Gastroesophageal sphincter (tissue), 4 donors: ENCODE measurements at regions not wholly inside any gene's neighbourhood (a gene's known extent, or its start where the extent isn't known, plus 50 kb on each side); places are given as distances from the start of the nearest gene placed in this dataset.

Experiments used
- ATAC-seq: fragments of 150-250 bp; one replicate; pipeline ENCODE4 v1.9.1; 2016; ENCODE audit warnings: mild to moderate bottlenecking, moderate library complexity
- H3K27ac ChIP-seq, 4 donors: fragments of 200-600 bp; sonication (generic) in 3 of 4; 1 replicate in 3 of 4; 2 replicates in 1 of 4; pipeline ENCODE4 v1.5.1; 2016 to 2019
- H3K27me3 ChIP-seq: fragments of 200-600 bp; sonication (generic); one replicate; pipeline ENCODE4 v1.5.1; 2019
- H3K36me3 ChIP-seq, 2 donors: fragments of 200-600 bp; sonication (generic); one replicate each; pipeline ENCODE4 v1.5.1; 2019; ENCODE audit warnings: control low read depth in 1 of 2
- H3K4me1 ChIP-seq, 3 donors: fragments of 200-600 bp; sonication (generic); 1 replicate in 2 of 3; 2 replicates in 1 of 3; pipeline ENCODE4 v1.5.1; 2016 to 2019; ENCODE audit warnings: control low read depth in 2 of 3
- H3K4me3 ChIP-seq, 2 donors: fragments of 200-600 bp; sonication (generic); one replicate each; pipeline ENCODE4 v1.5.1; 2019; ENCODE audit warnings: mild to moderate bottlenecking in 1 of 2, moderate library complexity in 1 of 2
- H3K9me3 ChIP-seq, 3 donors: fragments of 200-600 bp; sonication (generic); one replicate each; pipeline ENCODE4 v1.5.1; 2017 to 2019; ENCODE audit warnings: control low read depth in 2 of 3
- EP300 ChIP-seq: sonication (generic); formaldehyde crosslinking; IDR thresholded peaks from one replicate; pipeline ENCODE4 v1.6.1; 2017; ENCODE audit warnings: antibody characterized with exemption, mild to moderate bottlenecking
- POLR2A ChIP-seq, 2 donors: fragments of 450-650 bp; IDR thresholded peaks; one replicate each; pipeline ENCODE4 v1.6.1; 2017; ENCODE audit warnings: antibody characterized with exemption in 2 of 2, mild to moderate bottlenecking in 2 of 2, moderate library complexity in 1 of 2
- POLR2AphosphoS5 ChIP-seq: sonication (generic); formaldehyde crosslinking; IDR thresholded peaks from one replicate; pipeline ENCODE4 v1.6.1; 2017; ENCODE audit warnings: antibody characterized with exemption
- WGBS, 2 donors: methylation state at CpG; one replicate each; pipeline ENCODE4 v1.1.5; 2018; ENCODE audit warnings: low coverage in 1 of 2; 5-methylcytosine and 5-hydroxymethylcytosine counted together
- TF ChIP-seq, protein P1 (sequence below), 4 experiments: fragments of 200-600 bp in 2 of 4; fragments of 450-650 bp in 2 of 4; sonication (generic) in 1 of 4; IDR thresholded peaks; one replicate each; pipeline ENCODE4 v1.5.1; 2017 to 2019; ENCODE audit warnings: antibody characterized with exemption in 4 of 4, mild to moderate bottlenecking in 2 of 4, moderate library complexity in 2 of 4

DNA sequence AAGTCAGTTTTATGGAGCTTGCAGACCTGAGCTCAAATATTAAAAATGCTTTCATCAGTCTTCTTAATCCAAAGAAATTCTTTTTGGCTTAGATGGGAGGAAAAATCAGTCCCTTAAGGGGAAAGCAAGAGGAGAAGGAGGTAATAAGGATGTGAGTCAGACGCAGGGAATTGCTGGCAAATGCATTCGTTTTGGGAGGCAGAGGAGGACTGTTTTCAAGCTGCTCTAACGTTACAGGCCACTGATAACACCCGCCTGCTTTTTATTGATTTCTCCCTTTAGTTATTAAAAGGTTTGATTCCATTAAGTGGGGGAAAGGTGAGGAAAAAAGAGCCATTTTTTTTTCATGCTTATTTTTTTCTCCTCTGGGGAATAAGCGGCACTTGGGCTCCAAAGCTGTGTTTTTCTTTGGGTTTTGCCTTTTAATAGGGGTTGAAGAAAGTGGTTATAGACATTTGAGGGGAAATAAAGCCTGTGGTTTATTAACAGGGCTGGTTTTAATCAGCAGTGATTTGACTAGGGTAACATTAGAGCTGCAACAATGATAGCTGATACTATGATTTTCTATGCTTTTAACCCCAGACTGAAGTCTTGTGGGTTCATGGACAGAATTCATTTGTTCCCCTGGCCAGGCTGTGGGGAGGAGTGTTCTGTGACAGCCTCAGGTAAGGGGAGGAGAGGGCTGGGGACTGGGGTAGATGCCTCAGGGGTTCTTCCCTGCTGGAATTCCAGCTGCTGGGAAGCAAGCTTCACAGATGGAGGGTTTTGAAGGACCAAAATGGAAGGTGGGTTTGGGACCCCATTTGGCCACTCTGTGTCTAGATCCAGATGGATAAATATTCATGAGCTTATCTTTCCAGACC, 225.2 kb downstream of the GAS1 start:
- Histone ChIP-seq H3K27ac (peak overlapping the region in 3 of 4 donors; percentile 71 to 73 (median 72)), H3K36me3 (no peaks in the 10 kb centered on the region), H3K9me3 (no peaks in the 10 kb centered on the region), H3K4me1 (peaks cover 0 to 28% (median 3%) of the 10 kb centered on the region in 3 donors), H3K4me3 (no peak overlapping the region), H3K27me3 (no peaks in the 10 kb centered on the region)
- TF ChIP-seq POLR2AphosphoS5, result peak; percentile 82
- TF ChIP-seq POLR2A (IDR thresholded peaks at IDR 0.05), result no peak
- TF ChIP-seq EP300, result no peak
- TF ChIP-seq, protein P1, sequence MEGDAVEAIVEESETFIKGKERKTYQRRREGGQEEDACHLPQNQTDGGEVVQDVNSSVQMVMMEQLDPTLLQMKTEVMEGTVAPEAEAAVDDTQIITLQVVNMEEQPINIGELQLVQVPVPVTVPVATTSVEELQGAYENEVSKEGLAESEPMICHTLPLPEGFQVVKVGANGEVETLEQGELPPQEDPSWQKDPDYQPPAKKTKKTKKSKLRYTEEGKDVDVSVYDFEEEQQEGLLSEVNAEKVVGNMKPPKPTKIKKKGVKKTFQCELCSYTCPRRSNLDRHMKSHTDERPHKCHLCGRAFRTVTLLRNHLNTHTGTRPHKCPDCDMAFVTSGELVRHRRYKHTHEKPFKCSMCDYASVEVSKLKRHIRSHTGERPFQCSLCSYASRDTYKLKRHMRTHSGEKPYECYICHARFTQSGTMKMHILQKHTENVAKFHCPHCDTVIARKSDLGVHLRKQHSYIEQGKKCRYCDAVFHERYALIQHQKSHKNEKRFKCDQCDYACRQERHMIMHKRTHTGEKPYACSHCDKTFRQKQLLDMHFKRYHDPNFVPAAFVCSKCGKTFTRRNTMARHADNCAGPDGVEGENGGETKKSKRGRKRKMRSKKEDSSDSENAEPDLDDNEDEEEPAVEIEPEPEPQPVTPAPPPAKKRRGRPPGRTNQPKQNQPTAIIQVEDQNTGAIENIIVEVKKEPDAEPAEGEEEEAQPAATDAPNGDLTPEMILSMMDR (IDR thresholded peaks at IDR 0.05), result no peak
- ATAC-seq, result peak; percentile 73
- 17% methylated on average over 5 of the region's 5 CpGs for WGBS, 2 donors

DNA sequence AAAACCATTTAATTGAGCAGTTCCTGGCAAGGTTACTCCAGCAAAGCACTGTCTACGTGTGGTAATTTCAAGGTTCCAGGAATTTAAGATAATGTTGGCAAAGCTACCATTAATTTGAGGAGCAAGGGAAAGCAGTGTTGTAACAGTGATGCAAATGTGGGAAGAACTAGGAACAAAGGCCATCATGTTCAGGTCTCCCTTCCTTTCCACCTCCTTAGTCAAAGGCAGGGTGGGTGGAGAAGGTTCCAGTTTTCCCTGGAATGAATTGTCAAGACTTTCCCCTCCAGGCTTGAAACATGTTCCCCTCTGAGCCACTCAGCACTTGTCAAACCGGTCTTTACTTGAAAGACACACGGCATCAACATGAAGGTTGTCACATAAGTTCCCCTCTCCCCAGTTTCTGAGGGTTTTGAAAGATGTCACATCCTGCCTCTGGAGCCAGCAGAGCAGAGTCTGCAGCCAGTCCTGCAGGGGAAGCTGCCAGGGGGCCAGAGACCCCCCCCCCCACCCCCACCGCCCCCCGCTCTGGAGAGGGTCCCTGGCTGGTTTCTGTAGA, 226.0 kb downstream of the GAS1 start:
- no peaks in the 10 kb centered on the region for H3K27me3 ChIP-seq
- peak; percentile 70 for ATAC-seq
- H3K27ac ChIP-seq, result peak overlapping the region in 3 of 4 donors; percentile 71 to 73 (median 72)
- H3K4me3 ChIP-seq, result no peak overlapping the region
- no peaks in the 10 kb centered on the region for H3K36me3 ChIP-seq
- TF ChIP-seq, protein P1 (IDR thresholded peaks at IDR 0.05), result no peak
- TF ChIP-seq POLR2AphosphoS5 (peak; percentile 71), POLR2A (IDR thresholded peaks at IDR 0.05) (no peak), EP300 (no peak)
- H3K4me1 ChIP-seq, result peaks cover 0 to 28% (median 3%) of the 10 kb centered on the region in 3 donors
- WGBS, 2 donors, result 31 to 50% methylated on average over 2 to 4 of the region's 5 CpGs
- H3K9me3 ChIP-seq, result no peaks in the 10 kb centered on the region

DNA sequence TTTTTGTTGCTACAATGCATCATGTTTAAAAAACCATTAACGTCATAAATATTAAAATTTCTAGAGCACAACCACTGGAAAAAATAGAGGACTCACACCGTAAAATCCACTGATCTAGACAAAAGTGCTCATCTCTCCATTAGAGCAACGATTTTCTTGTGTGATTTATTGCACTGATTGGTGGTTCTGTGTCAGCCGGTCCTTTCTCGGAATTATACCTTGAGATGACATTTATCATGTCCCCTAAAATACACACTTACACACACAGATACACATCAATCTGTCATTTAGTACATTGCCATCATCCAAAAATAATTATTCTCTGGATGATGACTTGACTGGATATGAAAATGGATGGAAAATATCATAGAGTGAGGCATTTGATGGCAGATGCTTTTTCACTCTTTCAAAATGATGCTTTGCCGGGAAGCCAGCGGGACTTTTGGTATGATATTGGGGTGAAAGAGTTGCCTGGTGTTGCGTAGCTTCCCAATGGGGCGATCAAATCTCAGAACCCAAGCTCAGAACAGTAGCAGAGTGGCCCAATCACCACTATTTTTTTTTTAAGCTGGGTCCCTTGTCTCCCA, 226.6 kb downstream of the GAS1 start:
- no peaks in the 10 kb centered on the region for H3K36me3 ChIP-seq
- no peak for ATAC-seq
- H3K4me1 ChIP-seq, result peaks cover 0 to 28% (median 3%) of the 10 kb centered on the region in 3 donors
- 91 to 93% methylated on average over 8 to 9 of the region's 9 CpGs for WGBS, 2 donors
- H3K27ac ChIP-seq, result peak overlapping the region in 2 of 4 donors; percentile 72 to 73
- no peaks in the 10 kb centered on the region for H3K27me3 ChIP-seq
- TF ChIP-seq, protein P1 (IDR thresholded peaks at IDR 0.05), result no peak
- TF ChIP-seq POLR2A (IDR thresholded peaks at IDR 0.05) (no peak), EP300 (no peak), POLR2AphosphoS5 (no peak)
- H3K9me3 ChIP-seq, result no peaks in the 10 kb centered on the region
- no peak overlapping the region for H3K4me3 ChIP-seq

DNA sequence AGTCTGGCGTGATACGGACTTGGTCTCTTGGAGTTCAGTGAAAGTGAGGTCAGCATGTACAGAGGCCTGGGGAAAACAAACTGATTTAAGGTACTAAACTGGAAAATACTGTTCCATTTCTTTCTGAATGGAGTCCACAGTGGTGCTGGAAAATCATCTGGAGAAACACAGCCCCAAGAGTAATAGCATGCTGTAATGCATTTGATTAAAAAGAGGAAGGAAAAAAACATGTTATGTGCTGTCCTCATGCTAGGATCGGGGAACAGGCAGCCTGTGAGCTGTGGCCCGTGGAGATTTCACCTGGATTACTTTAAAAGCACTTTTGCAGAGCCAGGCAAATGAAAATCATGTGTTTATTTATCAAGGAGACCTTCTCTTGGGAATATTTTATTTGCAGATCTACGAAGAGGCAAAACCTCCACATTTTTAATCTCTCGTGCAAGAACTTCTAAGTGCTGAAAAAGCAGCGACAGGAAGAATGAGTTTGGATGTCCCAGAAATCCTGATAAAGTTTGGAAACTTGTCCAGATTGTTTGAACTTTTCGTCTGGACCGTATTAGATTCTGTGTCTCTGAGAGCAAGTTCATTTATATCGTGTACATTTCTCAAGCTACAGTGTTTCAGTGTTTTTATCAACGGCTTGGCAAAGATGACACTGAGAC, 228.8 kb downstream of the GAS1 start:
- peak overlapping the region in 1 of 4 donors; percentile 13 for H3K27ac ChIP-seq
- WGBS, 2 donors, result 48 to 53% methylated on average over 11 of the region's 11 CpGs
- H3K9me3 ChIP-seq, result no peaks in the 10 kb centered on the region
- H3K4me1 ChIP-seq, result peaks cover 0 to 25% (median 3%) of the 10 kb centered on the region in 3 donors
- TF ChIP-seq, protein P1 (IDR thresholded peaks at IDR 0.05), result no peak
- TF ChIP-seq EP300 (no peak), POLR2AphosphoS5 (no peak), POLR2A (IDR thresholded peaks at IDR 0.05) (no peak)
- ATAC-seq, result no peak
- H3K4me3 ChIP-seq, result no peak overlapping the region
- no peaks in the 10 kb centered on the region for H3K36me3 ChIP-seq
- H3K27me3 ChIP-seq, result no peaks in the 10 kb centered on the region
